Inflammatory macrophage treated with lipopolysaccharide for 1 hour (primary cell): ENCODE measurements at regions not wholly inside any gene's neighbourhood (a gene's known extent, or its start where the extent isn't known, plus 50 kb on each side); places are given as distances from the start of the nearest gene placed in this dataset.

Experiments used
- DNase-seq, 2 donors: peaks; one replicate each; pipeline ENCODE4 v3.0.0-alpha.2; 2020 to 2022

- DNase-seq: no peak
Observed at GRCh38 chr9:90948156-90948555, 146.5 kb downstream of the SYK start.

GRCh38 chr9:90950600-90950999 is 149.0 kb downstream of the SYK start:
- DNase-seq: no peak

- no peak for DNase-seq
Observed at GRCh38 chr9:90953200-90953599, 151.6 kb downstream of the SYK start.

GRCh38 chr9:90953805-90954204 is 152.2 kb downstream of the SYK start:
- DNase-seq: no peak

- DNase-seq: no peak
Observed at GRCh38 chr9:90956026-90956810, 154.6 kb downstream of the SYK start.

GRCh38 chr9:90958328-90958727 is 156.7 kb downstream of the SYK start:
- no peak for DNase-seq

GRCh38 chr9:90960941-90961340 is 159.3 kb downstream of the SYK start:
- no peak for DNase-seq

- no peak for DNase-seq
Observed at GRCh38 chr9:90961375-90961774, 159.8 kb downstream of the SYK start.

GRCh38 chr9:90964101-90965020 is 162.7 kb downstream of the SYK start:
- no peak for DNase-seq

- no peak for DNase-seq
Observed at GRCh38 chr9:90965226-90966030, 163.8 kb downstream of the SYK start.

- DNase-seq: no peak
Observed at GRCh38 chr9:90966031-90966290, 164.3 kb downstream of the SYK start.

- no peak for DNase-seq
Observed at GRCh38 chr9:90966480-90967144, 165.0 kb downstream of the SYK start.

GRCh38 chr9:90967145-90967538 is 165.5 kb downstream of the SYK start:
- DNase-seq: no peak

GRCh38 chr9:90969021-90969675 is 167.5 kb downstream of the SYK start:
- DNase-seq: no peak

- no peak for DNase-seq
Observed at GRCh38 chr9:90970608-90971007, 169.0 kb downstream of the SYK start.

GRCh38 chr9:90972057-90972456 is 170.4 kb downstream of the SYK start:
- DNase-seq: no peak

- DNase-seq: no peak
Observed at GRCh38 chr9:90974016-90974415, 172.4 kb downstream of the SYK start.

- no peak for DNase-seq
Observed at GRCh38 chr9:90974643-90975245, 173.1 kb downstream of the SYK start.

GRCh38 chr9:90975781-90976538 is 174.3 kb downstream of the SYK start:
- no peak for DNase-seq

- DNase-seq: no peak
Observed at GRCh38 chr9:90979138-90979551, 177.5 kb downstream of the SYK start.

- DNase-seq: no peak
Observed at GRCh38 chr9:90979639-90980038, 178.0 kb downstream of the SYK start.
